ENCODE measurements at regions not wholly inside any gene's neighbourhood (a gene's known extent, or its start where the extent isn't known, plus 50 kb on each side); places are given as distances from the start of the nearest gene placed in this dataset.

DNA sequence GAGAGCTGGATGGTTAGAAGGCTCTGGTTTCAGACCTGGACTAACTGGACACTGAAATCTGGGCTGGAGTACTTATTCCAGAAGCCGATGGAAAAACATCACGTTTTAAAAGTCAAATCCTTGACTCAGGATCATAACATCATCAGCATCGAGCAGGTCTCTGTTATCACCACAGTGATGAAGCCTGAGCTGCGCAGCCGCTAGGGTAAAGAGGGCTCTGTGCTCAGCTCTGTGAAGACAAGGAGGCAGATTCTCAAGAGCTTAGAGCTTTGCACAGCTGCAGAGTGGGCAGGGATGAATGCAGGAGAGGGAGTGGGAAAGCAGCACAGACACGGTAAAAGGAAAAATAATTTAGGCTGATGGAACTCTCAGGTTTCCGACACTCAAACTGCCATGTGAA is 208.8 kb upstream of the TAS2R1 start:
- no peak overlapping the region for H3K4me3 ChIP-seq (ENCODE audit: control extremely low read depth in 1 of 5, extremely low read depth in 1 of 5, insufficient read depth in 1 of 5, low read depth in 2 of 5, low read length in 4 of 5)
- ATAC-seq (ENCODE audit: low read depth) (no peak), DNase-seq (no peak)
- H3K36me3 ChIP-seq (replicated peaks in 1 of 2; ENCODE audit: control extremely low read depth in 1 of 2, control insufficient read depth in 1 of 2, extremely low read depth in 1 of 2, insufficient read depth in 2 of 2, low read length in 1 of 2), result no peaks in the 10 kb centered on the region
- POLR2A ChIA-PET, result no interaction called here
- no peaks in the 10 kb centered on the region for H3K4me1 Mint-ChIP-seq
- 75% methylated on average over 6 of the region's 7 CpGs for WGBS (ENCODE audit: insufficient coverage)
- no peaks in the 10 kb centered on the region for H3K27me3 ChIP-seq (replicated peaks in 1 of 4; ENCODE audit: control extremely low read depth in 1 of 4, control insufficient read depth in 3 of 4, insufficient read depth in 4 of 4, low read length in 3 of 4)
- no peak overlapping the region for H2AFZ ChIP-seq (ENCODE audit: insufficient read depth, low read depth, low read length, poor library complexity, severe bottlenecking)
- CTCF ChIA-PET, result no interaction called here
- H3K9me3 ChIP-seq (ENCODE audit: control extremely low read depth in 1 of 3, control insufficient read depth in 2 of 3, insufficient read depth in 1 of 3, low read length in 2 of 3), result peaks cover 0 to 9% (median 0%) of the 10 kb centered on the region in 3 donors
- H3K4me3 Mint-ChIP-seq, result no peak overlapping the region
- no peaks in the 10 kb centered on the region for H3K79me2 ChIP-seq (ENCODE audit: control insufficient read depth, insufficient read depth, low read length)
- H4K20me1 ChIP-seq (ENCODE audit: control insufficient read depth, insufficient read depth, low read length, poor library complexity, severe bottlenecking), result no peaks in the 10 kb centered on the region
- no peak overlapping the region for H3K27ac Mint-ChIP-seq
- H3K27me3 Mint-ChIP-seq, result no peaks in the 10 kb centered on the region
- no peak overlapping the region for H3K4me2 ChIP-seq (replicated peaks; ENCODE audit: low read depth, low read length, poor library complexity, severe bottlenecking)
- no peaks in the 10 kb centered on the region for H3K4me1 ChIP-seq (ENCODE audit: control insufficient read depth in 2 of 2, insufficient read depth in 2 of 2, low read length in 2 of 2)
- intact Hi-C loops (cut with micrococcal nuclease), result no loop called here
- no peak overlapping the region for H3K27ac ChIP-seq (ENCODE audit: low read length in 2 of 2)
- H3K9me3 Mint-ChIP-seq (ENCODE audit: insufficient read depth), result peaks cover 8% of the 10 kb centered on the region
- no peak for TF ChIP-seq EZH2 (IDR thresholded peaks at IDR 0.05; ENCODE audit: borderline replicate concordance, insufficient read depth, low read depth, low read length, poor library complexity, severe bottlenecking)
- TF ChIP-seq, protein P1, sequence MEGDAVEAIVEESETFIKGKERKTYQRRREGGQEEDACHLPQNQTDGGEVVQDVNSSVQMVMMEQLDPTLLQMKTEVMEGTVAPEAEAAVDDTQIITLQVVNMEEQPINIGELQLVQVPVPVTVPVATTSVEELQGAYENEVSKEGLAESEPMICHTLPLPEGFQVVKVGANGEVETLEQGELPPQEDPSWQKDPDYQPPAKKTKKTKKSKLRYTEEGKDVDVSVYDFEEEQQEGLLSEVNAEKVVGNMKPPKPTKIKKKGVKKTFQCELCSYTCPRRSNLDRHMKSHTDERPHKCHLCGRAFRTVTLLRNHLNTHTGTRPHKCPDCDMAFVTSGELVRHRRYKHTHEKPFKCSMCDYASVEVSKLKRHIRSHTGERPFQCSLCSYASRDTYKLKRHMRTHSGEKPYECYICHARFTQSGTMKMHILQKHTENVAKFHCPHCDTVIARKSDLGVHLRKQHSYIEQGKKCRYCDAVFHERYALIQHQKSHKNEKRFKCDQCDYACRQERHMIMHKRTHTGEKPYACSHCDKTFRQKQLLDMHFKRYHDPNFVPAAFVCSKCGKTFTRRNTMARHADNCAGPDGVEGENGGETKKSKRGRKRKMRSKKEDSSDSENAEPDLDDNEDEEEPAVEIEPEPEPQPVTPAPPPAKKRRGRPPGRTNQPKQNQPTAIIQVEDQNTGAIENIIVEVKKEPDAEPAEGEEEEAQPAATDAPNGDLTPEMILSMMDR (IDR thresholded peaks at IDR 0.05), result no peak
- H3K9ac ChIP-seq (ENCODE audit: low read length), result no peak overlapping the region

DNA sequence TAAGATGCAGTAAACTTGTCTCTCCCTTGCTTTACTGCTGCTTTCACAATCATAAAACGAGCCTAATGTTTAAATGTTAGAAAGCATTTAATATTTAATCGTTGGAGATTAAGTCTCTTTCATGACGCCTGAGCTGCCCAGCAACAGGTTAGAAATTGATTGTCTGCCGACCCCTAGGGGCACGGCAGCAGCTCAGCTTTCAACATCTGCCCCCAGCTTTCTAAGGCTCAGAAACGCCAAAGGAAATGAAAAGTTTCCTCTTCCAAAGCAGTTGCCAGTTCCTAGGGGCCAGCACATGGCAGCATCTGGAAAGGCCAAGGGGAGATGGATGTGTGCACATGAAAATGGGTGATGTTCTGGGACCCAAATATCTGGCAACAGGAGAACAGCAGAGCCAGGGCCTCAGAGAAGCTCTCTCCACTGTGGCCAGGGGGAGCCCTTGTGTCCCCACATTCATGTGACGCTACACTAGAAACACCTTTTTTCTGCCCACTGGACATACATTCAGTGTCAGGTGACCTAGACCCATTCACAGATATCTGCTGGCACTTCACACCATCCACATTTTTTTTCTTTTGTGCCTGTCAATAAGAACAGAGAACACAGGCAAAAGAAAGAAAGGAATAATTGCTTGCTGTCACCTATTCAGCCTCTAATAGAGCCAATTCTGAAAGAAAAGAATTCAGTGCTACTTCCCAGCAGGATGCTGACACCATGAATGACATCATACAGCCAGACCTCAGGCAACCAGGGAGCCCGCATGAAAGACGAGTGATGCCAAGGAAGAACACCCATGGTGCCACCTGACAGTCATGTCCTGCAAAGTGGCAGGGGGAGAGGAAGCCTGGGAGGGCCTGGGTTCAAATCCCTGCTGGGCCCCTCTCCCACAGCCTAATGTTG is 205.0 kb upstream of the TAS2R1 start:
- no peak overlapping the region for H3K4me3 Mint-ChIP-seq
- Histone ChIP-seq H3K36me3 (replicated peaks in 1 of 2; ENCODE audit: control extremely low read depth in 1 of 2, control insufficient read depth in 1 of 2, extremely low read depth in 1 of 2, insufficient read depth in 2 of 2, low read length in 1 of 2) (no peaks in the 10 kb centered on the region), H3K9me3 (ENCODE audit: control extremely low read depth in 1 of 3, control insufficient read depth in 2 of 3, insufficient read depth in 1 of 3, low read length in 2 of 3) (peaks cover 0 to 6% (median 0%) of the 10 kb centered on the region in 3 donors), H4K20me1 (ENCODE audit: control insufficient read depth, insufficient read depth, low read length, poor library complexity, severe bottlenecking) (no peaks in the 10 kb centered on the region), H2AFZ (ENCODE audit: insufficient read depth, low read depth, low read length, poor library complexity, severe bottlenecking) (no peak overlapping the region), H3K4me3 (ENCODE audit: control extremely low read depth in 1 of 5, extremely low read depth in 1 of 5, insufficient read depth in 1 of 5, low read depth in 2 of 5, low read length in 4 of 5) (no peak overlapping the region), H3K79me2 (ENCODE audit: control insufficient read depth, insufficient read depth, low read length) (no peaks in the 10 kb centered on the region), H3K27me3 (replicated peaks in 1 of 4; ENCODE audit: control extremely low read depth in 1 of 4, control insufficient read depth in 3 of 4, insufficient read depth in 4 of 4, low read length in 3 of 4) (no peaks in the 10 kb centered on the region), H3K9ac (ENCODE audit: low read length) (no peak overlapping the region), H3K27ac (ENCODE audit: low read length in 2 of 2) (no peak overlapping the region), H3K4me2 (replicated peaks; ENCODE audit: low read depth, low read length, poor library complexity, severe bottlenecking) (no peak overlapping the region), H3K4me1 (ENCODE audit: control insufficient read depth in 2 of 2, insufficient read depth in 2 of 2, low read length in 2 of 2) (no peaks in the 10 kb centered on the region)
- no peak for ATAC-seq (ENCODE audit: low read depth)
- WGBS (ENCODE audit: insufficient coverage), result 48% methylated on average over 7 of the region's 9 CpGs
- DNase-seq, result no peak
- ChIA-PET POLR2A (no interaction called here), CTCF (no interaction called here)
- no peaks in the 10 kb centered on the region for H3K4me1 Mint-ChIP-seq
- TF ChIP-seq EZH2 (IDR thresholded peaks at IDR 0.05; ENCODE audit: borderline replicate concordance, insufficient read depth, low read depth, low read length, poor library complexity, severe bottlenecking), result no peak
- TF ChIP-seq, protein P1 (IDR thresholded peaks at IDR 0.05), result no peak
- no peak overlapping the region for H3K27ac Mint-ChIP-seq
- H3K9me3 Mint-ChIP-seq (ENCODE audit: insufficient read depth), result peaks cover 5% of the 10 kb centered on the region
- H3K27me3 Mint-ChIP-seq, result no peaks in the 10 kb centered on the region
- intact Hi-C loops (cut with micrococcal nuclease), result no loop called here

All from B cell (primary cell).